Tibial artery (tissue), 4 donors: ENCODE measurements at regions not wholly inside any gene's neighbourhood (a gene's known extent, or its start where the extent isn't known, plus 50 kb on each side); places are given as distances from the start of the nearest gene placed in this dataset.

Source experiments
- DNase-seq, 2 donors: peaks; one replicate each; pipeline ENCODE4 v3.0.0-alpha.2; 2019
- H3K27ac ChIP-seq, 2 donors: fragments of 200-600 bp; sonication (generic) in 1 of 2; 1 replicate in 1 of 2; 2 replicates in 1 of 2; pipeline ENCODE4 v1.5.1; 2018 to 2019; ENCODE audit warnings: mild to moderate bottlenecking in 1 of 2
- H3K27me3 ChIP-seq, 2 donors: fragments of 200-600 bp; sonication (generic) in 1 of 2; one replicate each; pipeline versions ENCODE4 v1.5.1 to v1.6.0; 2016 to 2019
- H3K36me3 ChIP-seq, 3 donors: fragments of 200-600 bp; sonication (generic) in 2 of 3; one replicate each; pipeline ENCODE4 v1.5.1; 2016 to 2019; ENCODE audit warnings: mild to moderate bottlenecking in 2 of 3
- H3K4me1 ChIP-seq, 4 donors: fragments of 200-600 bp; sonication (generic) in 2 of 4; 1 replicate in 3 of 4; 2 replicates in 1 of 4; pipeline ENCODE4 v1.5.1; 2016 to 2019
- H3K4me3 ChIP-seq, 2 donors: fragments of 200-600 bp; sonication (generic) in 1 of 2; 1 replicate in 1 of 2; 2 replicates in 1 of 2; pipeline ENCODE4 v1.5.1; 2018 to 2019; ENCODE audit warnings: mild to moderate bottlenecking in 2 of 2
- H3K9me3 ChIP-seq, 3 donors: fragments of 200-600 bp; sonication (generic) in 1 of 3; one replicate each; pipeline ENCODE4 v1.5.1; 2016 to 2019
- intact Hi-C: fragments of 100-400 bp; cut with DNase I; formaldehyde crosslinking; loops from one replicate; pipeline ENCODE4 v1.15.0; 2023; ENCODE audit warnings: low total_unique reads
- TF ChIP-seq, protein P1 (sequence below), 2 experiments: fragments of 200-600 bp in 1 of 2; fragments of 450-650 bp in 1 of 2; IDR thresholded peaks; one replicate each; pipeline ENCODE4 v1.5.1; 2017 to 2019; ENCODE audit warnings: antibody characterized with exemption in 2 of 2, mild to moderate bottlenecking in 1 of 2, moderate library complexity in 1 of 2

DNA sequence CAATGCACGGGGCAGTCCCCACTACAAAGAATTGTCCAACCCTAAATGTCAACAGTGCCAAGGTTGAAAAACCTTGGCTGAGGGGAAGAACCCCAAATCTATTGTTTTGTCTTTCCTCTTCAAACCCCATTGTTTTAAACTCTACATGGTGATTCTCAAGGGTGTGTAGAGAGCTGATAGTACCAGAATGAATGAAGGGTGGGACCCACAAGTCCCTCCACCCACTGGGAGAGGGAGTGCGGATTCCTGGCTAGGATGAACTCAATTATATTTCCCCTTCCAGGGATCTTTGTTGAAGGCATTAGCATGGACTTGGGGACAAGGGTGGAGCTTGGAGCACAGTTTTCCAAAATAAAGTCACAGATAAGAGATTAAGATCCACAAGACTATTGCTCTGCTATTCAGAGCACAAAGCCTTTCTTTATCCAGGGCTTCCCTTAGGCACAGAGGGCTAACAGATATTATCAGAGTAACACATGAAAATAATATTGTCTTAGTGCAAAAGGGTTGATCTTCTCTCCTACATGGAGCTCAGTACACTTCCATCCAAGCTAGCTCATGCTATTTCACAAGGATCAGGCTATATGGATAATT, 755.1 kb upstream of the TBX3 start:
- Histone ChIP-seq H3K4me3 (no peak overlapping the region), H3K27me3 (no peaks in the 10 kb centered on the region), H3K4me1 (no peaks in the 10 kb centered on the region), H3K9me3 (no peaks in the 10 kb centered on the region), H3K36me3 (no peaks in the 10 kb centered on the region), H3K27ac (no peak overlapping the region)
- TF ChIP-seq, protein P1, sequence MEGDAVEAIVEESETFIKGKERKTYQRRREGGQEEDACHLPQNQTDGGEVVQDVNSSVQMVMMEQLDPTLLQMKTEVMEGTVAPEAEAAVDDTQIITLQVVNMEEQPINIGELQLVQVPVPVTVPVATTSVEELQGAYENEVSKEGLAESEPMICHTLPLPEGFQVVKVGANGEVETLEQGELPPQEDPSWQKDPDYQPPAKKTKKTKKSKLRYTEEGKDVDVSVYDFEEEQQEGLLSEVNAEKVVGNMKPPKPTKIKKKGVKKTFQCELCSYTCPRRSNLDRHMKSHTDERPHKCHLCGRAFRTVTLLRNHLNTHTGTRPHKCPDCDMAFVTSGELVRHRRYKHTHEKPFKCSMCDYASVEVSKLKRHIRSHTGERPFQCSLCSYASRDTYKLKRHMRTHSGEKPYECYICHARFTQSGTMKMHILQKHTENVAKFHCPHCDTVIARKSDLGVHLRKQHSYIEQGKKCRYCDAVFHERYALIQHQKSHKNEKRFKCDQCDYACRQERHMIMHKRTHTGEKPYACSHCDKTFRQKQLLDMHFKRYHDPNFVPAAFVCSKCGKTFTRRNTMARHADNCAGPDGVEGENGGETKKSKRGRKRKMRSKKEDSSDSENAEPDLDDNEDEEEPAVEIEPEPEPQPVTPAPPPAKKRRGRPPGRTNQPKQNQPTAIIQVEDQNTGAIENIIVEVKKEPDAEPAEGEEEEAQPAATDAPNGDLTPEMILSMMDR (IDR thresholded peaks at IDR 0.05), result no peak
- intact Hi-C loops, result no loop called here
- DNase-seq, result no peak

DNA sequence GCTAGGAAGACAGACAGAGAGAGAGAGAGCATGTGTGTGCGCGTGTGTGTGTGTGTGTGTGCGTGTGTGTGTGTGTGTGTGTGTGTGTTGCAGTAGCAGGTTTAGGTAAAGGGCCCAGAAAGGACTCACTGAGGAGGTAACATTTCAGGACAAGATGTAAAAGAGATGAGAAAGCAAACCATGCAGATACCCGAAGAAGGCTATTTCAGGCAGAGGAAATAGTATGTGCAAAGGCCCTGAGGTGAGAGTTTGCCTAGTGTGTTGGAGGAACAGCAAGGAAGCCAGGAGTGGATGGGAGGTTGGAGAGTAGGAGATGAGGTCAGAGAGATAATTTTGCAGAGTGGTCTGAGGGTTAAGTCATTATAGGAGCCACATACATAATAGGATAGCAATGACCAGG, 754.3 kb upstream of the TBX3 start:
- H3K4me3 ChIP-seq, result no peak overlapping the region
- no peaks in the 10 kb centered on the region for H3K27me3 ChIP-seq
- no peak for DNase-seq
- no peak overlapping the region for H3K27ac ChIP-seq
- H3K36me3 ChIP-seq, result no peaks in the 10 kb centered on the region
- no peaks in the 10 kb centered on the region for H3K9me3 ChIP-seq
- TF ChIP-seq, protein P1 (IDR thresholded peaks at IDR 0.05), result no peak
- H3K4me1 ChIP-seq, result no peaks in the 10 kb centered on the region
- intact Hi-C loops, result no loop called here

DNA sequence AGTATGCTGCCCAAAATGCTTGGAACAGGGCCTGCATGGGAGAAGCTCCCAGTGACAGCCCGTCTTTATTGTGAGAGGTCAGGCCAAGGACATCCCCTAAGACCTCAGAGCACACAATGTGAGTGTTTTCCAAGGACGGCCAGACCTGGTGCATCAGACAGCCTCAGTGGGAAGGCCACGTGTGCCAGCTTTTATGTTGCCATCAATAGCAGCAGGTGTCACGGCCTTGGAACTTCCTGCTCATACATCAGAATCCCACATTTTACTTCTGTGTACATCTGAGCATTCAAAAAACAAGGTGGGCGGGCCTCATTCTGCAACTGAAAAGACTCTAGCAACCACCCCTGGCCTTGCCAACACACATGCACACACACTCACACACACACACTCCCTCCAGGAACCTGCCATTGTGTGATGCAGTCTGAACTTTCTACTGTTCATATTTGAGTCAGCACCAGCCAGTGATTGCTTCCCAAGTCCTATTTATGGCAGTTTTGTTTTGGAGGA, 753.1 kb upstream of the TBX3 start:
- Histone ChIP-seq H3K27ac (no peak overlapping the region), H3K4me3 (no peak overlapping the region), H3K36me3 (no peaks in the 10 kb centered on the region), H3K9me3 (no peaks in the 10 kb centered on the region), H3K27me3 (no peaks in the 10 kb centered on the region), H3K4me1 (no peaks in the 10 kb centered on the region)
- TF ChIP-seq, protein P1 (IDR thresholded peaks at IDR 0.05), result no peak
- intact Hi-C loops, result no loop called here
- no peak for DNase-seq

DNA sequence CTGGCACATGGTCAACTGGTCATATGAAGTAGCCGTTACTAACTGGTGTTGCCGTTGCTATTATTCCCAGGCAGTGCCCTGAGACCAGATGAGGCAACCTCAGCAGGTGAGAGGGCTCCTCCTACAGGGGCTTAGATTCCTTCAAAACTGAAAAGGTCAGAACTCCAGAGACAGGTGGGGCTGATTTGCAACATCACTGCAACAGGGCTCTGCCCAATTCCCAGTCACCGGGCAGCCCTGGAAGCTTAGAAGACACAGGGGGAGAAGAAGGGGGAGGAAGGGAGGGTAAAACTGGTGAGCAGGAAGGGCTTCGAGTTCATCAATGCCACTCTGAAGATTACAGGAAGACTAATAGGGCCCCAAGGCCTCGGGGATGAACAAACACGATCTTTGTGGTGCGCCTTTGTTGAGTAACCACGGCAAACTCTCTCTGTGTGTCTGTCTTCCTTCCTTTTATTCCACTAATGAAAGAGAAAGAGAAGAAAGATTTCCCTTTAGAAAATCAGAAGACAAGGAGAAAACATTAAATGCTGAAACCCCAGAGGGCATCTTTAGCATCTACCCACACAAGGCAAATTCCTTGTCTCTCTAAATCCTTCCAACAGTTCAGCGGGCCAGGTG, 749.1 kb upstream of the TBX3 start:
- DNase-seq, result no peak
- no peak overlapping the region for H3K27ac ChIP-seq
- no peaks in the 10 kb centered on the region for H3K36me3 ChIP-seq
- intact Hi-C loops, result no loop called here
- H3K4me1 ChIP-seq, result no peaks in the 10 kb centered on the region
- H3K9me3 ChIP-seq, result no peaks in the 10 kb centered on the region
- no peaks in the 10 kb centered on the region for H3K27me3 ChIP-seq
- H3K4me3 ChIP-seq, result no peak overlapping the region
- TF ChIP-seq, protein P1 (IDR thresholded peaks at IDR 0.05), result no peak

DNA sequence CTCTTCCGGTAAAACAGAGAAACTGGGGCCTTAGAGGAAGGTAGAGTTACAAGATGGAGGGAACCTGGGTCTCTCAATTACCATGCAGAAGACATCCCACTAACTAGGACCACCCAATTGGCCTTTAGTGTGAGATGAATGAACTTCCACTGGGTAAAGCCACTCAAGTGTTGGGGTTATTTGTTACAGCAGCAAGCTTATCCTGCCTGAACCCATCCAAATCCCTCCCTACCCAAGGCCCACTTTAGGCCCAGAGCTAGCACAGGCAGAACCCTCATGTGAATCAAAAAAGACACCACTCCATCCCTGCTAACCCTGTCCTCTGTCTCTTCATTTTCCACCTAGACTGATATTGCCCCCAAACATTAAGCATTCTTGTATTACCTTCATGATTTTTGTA, 746.7 kb upstream of the TBX3 start:
- Histone ChIP-seq H3K27me3 (no peaks in the 10 kb centered on the region), H3K4me3 (no peak overlapping the region), H3K36me3 (no peaks in the 10 kb centered on the region), H3K4me1 (no peaks in the 10 kb centered on the region), H3K27ac (no peak overlapping the region), H3K9me3 (no peaks in the 10 kb centered on the region)
- TF ChIP-seq, protein P1 (IDR thresholded peaks at IDR 0.05), result no peak
- no peak for DNase-seq
- intact Hi-C loops, result no loop called here
